ENCODE measurements at regions not wholly inside any gene's neighbourhood (a gene's known extent, or its start where the extent isn't known, plus 50 kb on each side); places are given as distances from the start of the nearest gene placed in this dataset.

DNA sequence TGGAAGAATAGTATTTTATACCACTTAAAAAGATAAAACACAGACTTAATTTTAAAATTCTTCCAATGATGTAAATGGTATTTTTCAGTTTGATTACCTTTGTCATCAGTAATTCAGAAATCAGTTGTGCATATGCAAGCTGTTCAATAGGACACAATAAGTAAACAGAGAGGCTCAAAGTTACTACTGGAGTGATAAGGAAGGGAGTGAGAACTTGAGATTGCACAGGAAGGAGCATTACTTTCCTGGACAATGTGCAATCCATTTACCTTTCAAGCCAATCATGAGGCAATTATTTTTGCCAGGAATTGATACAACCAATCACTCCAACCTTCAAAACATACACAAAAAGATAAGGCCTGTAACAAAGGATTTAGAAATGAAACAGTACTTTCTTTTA lies 1024.3 kb downstream of the RAPGEF2 start:
- TF ChIP-seq, protein P1, sequence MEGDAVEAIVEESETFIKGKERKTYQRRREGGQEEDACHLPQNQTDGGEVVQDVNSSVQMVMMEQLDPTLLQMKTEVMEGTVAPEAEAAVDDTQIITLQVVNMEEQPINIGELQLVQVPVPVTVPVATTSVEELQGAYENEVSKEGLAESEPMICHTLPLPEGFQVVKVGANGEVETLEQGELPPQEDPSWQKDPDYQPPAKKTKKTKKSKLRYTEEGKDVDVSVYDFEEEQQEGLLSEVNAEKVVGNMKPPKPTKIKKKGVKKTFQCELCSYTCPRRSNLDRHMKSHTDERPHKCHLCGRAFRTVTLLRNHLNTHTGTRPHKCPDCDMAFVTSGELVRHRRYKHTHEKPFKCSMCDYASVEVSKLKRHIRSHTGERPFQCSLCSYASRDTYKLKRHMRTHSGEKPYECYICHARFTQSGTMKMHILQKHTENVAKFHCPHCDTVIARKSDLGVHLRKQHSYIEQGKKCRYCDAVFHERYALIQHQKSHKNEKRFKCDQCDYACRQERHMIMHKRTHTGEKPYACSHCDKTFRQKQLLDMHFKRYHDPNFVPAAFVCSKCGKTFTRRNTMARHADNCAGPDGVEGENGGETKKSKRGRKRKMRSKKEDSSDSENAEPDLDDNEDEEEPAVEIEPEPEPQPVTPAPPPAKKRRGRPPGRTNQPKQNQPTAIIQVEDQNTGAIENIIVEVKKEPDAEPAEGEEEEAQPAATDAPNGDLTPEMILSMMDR (conservative IDR thresholded peaks at IDR 0.05; ENCODE audit: low read depth, low read length) = no peak
- no peak for DNase-seq (ENCODE audit: low read depth)
- H3K4me3 ChIP-seq (ENCODE audit: low read depth, low read length) = no peak overlapping the region

DNA sequence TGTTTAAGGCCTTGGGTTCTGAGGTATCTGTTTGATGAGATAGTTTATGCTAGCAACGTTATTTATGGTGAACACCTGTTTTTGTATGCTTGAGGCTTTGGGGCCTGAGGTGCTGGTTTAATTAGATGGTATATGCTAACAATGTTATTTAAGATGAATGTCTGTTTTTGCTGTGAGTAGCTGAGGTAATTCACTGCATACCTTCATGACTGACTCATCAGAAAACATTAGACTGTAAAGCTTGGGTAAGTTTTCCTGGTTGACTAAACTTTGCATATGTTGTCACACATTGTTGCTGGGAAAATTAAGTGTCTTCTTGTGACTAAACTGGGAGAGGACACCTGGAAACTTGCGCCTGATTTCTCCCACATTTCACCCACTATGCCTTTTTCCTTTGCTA lies 1026.6 kb downstream of the RAPGEF2 start:
- TF ChIP-seq, protein P1 (conservative IDR thresholded peaks at IDR 0.05; ENCODE audit: low read depth, low read length) = no peak
- peak; percentile 70 for DNase-seq (ENCODE audit: low read depth)
- H3K4me3 ChIP-seq (ENCODE audit: low read depth, low read length) = no peak overlapping the region

DNA sequence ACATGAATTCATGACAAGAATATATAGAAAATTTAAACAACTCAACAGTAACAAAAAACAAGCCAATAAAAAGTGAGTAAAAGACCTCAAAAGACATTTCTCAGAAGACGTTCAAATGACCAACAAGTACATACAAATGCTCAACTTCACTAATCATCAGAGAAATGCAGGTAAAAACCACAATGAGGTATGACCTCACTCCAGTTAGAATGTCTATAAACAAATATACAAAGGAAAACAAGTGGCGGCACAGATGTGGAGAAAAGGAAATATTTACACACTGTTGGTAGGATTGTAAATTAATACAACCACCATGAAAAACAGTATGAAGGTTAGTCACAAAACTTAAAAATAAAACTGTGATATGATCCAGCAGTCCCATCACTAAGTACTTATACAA lies 1033.1 kb downstream of the RAPGEF2 start:
- no peak overlapping the region for H3K4me3 ChIP-seq (ENCODE audit: low read depth, low read length)
- TF ChIP-seq, protein P1 (conservative IDR thresholded peaks at IDR 0.05; ENCODE audit: low read depth, low read length) = no peak
- no peak for DNase-seq (ENCODE audit: low read depth)

DNA sequence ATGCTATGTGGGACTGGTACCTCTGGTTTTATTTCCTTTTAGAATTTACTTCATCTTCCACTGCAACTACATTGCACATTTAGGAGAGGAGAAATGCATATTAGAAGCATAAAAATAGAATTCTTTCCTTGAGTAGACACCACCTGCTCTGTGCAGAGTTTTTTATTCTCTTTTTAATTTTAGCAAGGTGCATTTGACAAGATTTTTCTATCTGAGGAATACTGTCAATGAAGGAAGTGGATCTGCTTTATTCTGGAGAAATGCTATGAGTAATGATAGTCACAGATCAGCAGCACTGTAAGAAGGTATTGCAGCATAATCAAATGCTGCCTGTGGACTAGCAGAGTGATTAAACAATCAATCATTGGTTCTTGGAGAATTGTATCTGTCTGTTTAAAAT lies 1038.3 kb downstream of the RAPGEF2 start:
- H3K4me3 ChIP-seq (ENCODE audit: low read depth, low read length) = no peak overlapping the region
- no peak for DNase-seq (ENCODE audit: low read depth)
- TF ChIP-seq, protein P1 (conservative IDR thresholded peaks at IDR 0.05; ENCODE audit: low read depth, low read length) = no peak

DNA sequence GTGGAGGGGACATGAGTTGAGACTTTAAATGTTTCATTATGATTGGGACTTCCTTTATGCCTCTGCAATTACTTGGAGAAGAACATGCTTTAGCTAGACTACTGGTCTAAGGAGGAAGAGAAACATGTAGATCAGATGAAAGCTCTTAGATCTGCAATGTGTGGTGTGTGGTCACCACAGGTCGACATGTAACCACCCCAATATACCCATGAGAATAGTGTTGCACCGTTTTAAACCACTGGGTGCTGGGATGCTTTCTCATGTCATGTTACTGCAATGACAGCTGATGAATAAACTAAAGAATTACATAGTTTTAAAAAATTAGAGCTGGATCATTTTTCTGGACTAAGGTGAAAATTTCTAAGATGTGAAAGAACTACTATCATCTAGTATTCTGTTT lies 1039.7 kb downstream of the RAPGEF2 start:
- H3K4me3 ChIP-seq (ENCODE audit: low read depth, low read length) = no peak overlapping the region
- TF ChIP-seq, protein P1 (conservative IDR thresholded peaks at IDR 0.05; ENCODE audit: low read depth, low read length) = no peak
- DNase-seq (ENCODE audit: low read depth) = no peak

DNA sequence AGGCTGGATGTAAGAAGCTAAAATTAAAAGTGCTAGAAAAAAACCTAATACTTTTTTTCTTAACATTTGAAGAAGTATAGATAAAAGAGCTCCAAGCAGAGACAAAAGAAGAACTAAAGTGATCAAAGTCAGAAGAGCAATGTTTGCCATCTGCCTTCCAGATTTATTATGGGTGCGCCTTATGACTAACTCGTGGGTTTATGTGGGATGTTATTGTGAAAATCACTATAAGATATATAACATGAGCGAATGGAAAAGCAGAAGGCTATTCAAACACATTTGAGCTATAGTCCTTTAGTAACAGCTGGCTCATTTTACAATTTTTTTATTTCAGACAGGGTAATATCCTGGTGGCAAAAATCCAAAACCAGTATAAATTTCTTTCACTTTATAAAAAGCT lies 1040.7 kb downstream of the RAPGEF2 start:
- no peak overlapping the region for H3K4me3 ChIP-seq (ENCODE audit: low read depth, low read length)
- TF ChIP-seq, protein P1 (conservative IDR thresholded peaks at IDR 0.05; ENCODE audit: low read depth, low read length) = no peak
- no peak for DNase-seq (ENCODE audit: low read depth)

DNA sequence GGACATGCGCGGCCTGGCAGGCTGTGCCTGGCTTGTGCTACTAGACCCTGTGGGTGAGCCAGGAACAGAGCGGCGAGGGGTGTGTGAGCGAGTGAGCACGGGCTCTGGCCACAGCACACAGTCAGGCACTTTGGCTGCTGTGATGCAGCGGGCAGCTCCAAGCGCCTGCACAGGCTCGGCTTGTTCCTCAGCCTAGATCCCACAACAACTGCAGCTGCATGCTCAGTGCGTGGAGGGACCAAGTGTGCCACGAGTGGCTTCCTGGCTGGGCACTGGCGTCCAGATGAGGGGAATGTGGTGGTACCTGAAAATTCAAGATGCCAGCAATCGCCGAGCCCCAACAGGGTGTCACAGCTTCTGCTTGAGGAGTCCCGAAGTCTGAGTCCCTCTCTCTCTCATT lies 1056.6 kb downstream of the RAPGEF2 start:
- TF ChIP-seq, protein P1 (conservative IDR thresholded peaks at IDR 0.05; ENCODE audit: low read depth, low read length) = no peak
- DNase-seq (ENCODE audit: low read depth) = no peak
- H3K4me3 ChIP-seq (ENCODE audit: low read depth, low read length) = no peak overlapping the region

All from epithelial cell of proximal tubule (primary cell).